ENCODE measurements at regions not wholly inside any gene's neighbourhood (a gene's known extent, or its start where the extent isn't known, plus 50 kb on each side); places are given as distances from the start of the nearest gene placed in this dataset.

GRCh38 chr9:78812665-78813064, 515.7 kb downstream of the PSAT1 start:
- DNase-seq (ENCODE audit: low read depth) = no peak
- no peak for TF ChIP-seq CTCF (conservative IDR thresholded peaks at IDR 0.05; ENCODE audit: low read depth, low read length)
- no peak overlapping the region for H3K4me3 ChIP-seq (ENCODE audit: low read depth, low read length)

- TF ChIP-seq CTCF (conservative IDR thresholded peaks at IDR 0.05; ENCODE audit: low read depth, low read length) = no peak
- H3K4me3 ChIP-seq (ENCODE audit: low read depth, low read length) = no peak overlapping the region
- DNase-seq (ENCODE audit: low read depth) = no peak
These were observed 516.8 kb downstream of the PSAT1 start for GRCh38 chr9:78813602-78814180.

- peak; percentile 20 for DNase-seq (ENCODE audit: low read depth)
- peak; percentile 75 for TF ChIP-seq CTCF (conservative IDR thresholded peaks at IDR 0.05; ENCODE audit: low read depth, low read length)
- peak overlapping the region; percentile 55 for H3K4me3 ChIP-seq (ENCODE audit: low read depth, low read length)
These were observed 524.3 kb downstream of the PSAT1 start for GRCh38 chr9:78821126-78821822.

GRCh38 chr9:78826527-78826926, 529.6 kb downstream of the PSAT1 start:
- no peak for TF ChIP-seq CTCF (conservative IDR thresholded peaks at IDR 0.05; ENCODE audit: low read depth, low read length)
- no peak for DNase-seq (ENCODE audit: low read depth)
- no peak overlapping the region for H3K4me3 ChIP-seq (ENCODE audit: low read depth, low read length)

- DNase-seq (ENCODE audit: low read depth) = no peak
- no peak for TF ChIP-seq CTCF (conservative IDR thresholded peaks at IDR 0.05; ENCODE audit: low read depth, low read length)
- H3K4me3 ChIP-seq (ENCODE audit: low read depth, low read length) = no peak overlapping the region
These were observed 531.6 kb downstream of the PSAT1 start for GRCh38 chr9:78828521-78828920.

- DNase-seq (ENCODE audit: low read depth) = no peak
- no peak overlapping the region for H3K4me3 ChIP-seq (ENCODE audit: low read depth, low read length)
- TF ChIP-seq CTCF (conservative IDR thresholded peaks at IDR 0.05; ENCODE audit: low read depth, low read length) = no peak
These were observed 533.4 kb downstream of the PSAT1 start for GRCh38 chr9:78830301-78830700.

- no peak for TF ChIP-seq CTCF (conservative IDR thresholded peaks at IDR 0.05; ENCODE audit: low read depth, low read length)
- DNase-seq (ENCODE audit: low read depth) = no peak
These were observed 534.8 kb downstream of the PSAT1 start for GRCh38 chr9:78831726-78832125.

More at GRCh38 chr9:78831726-78832125, 534.8 kb downstream of the PSAT1 start:
- no peak overlapping the region for H3K4me3 ChIP-seq (ENCODE audit: low read depth, low read length)
